ENCODE measurements at regions not wholly inside any gene's neighbourhood (a gene's known extent, or its start where the extent isn't known, plus 50 kb on each side); places are given as distances from the start of the nearest gene placed in this dataset.

DNA sequence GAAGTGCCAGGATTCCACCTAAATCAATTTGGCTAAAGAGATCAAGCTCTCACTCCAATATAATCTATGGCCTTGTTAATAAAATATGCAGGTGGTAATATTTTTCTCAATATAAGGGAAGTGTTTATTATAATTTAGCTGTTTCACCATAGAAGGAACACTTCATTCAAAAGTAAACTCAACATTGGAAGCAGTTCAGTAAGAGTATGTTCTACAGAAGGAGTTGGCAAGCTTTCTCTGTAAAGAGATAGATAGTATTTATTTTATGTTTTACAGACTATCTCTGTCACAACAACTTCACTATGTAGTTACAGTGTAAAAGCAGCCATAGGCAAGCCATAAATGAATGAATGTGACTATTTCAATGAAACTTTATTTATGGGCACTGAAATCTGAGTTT, 313.6 kb upstream of the ANO3 start:
- TF ChIP-seq, protein P1, sequence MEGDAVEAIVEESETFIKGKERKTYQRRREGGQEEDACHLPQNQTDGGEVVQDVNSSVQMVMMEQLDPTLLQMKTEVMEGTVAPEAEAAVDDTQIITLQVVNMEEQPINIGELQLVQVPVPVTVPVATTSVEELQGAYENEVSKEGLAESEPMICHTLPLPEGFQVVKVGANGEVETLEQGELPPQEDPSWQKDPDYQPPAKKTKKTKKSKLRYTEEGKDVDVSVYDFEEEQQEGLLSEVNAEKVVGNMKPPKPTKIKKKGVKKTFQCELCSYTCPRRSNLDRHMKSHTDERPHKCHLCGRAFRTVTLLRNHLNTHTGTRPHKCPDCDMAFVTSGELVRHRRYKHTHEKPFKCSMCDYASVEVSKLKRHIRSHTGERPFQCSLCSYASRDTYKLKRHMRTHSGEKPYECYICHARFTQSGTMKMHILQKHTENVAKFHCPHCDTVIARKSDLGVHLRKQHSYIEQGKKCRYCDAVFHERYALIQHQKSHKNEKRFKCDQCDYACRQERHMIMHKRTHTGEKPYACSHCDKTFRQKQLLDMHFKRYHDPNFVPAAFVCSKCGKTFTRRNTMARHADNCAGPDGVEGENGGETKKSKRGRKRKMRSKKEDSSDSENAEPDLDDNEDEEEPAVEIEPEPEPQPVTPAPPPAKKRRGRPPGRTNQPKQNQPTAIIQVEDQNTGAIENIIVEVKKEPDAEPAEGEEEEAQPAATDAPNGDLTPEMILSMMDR (IDR thresholded peaks at IDR 0.05; ENCODE audit: extremely low read depth, insufficient read depth, missing control alignments): no peak
- in situ Hi-C loops (cut with MboI; ENCODE audit: low pct_unique_long_range_greater_than_20kb, low sequenced_read_pairs, unreplicated experiment): no loop called here
- no peak for DNase-seq (ENCODE audit: low spot score)

DNA sequence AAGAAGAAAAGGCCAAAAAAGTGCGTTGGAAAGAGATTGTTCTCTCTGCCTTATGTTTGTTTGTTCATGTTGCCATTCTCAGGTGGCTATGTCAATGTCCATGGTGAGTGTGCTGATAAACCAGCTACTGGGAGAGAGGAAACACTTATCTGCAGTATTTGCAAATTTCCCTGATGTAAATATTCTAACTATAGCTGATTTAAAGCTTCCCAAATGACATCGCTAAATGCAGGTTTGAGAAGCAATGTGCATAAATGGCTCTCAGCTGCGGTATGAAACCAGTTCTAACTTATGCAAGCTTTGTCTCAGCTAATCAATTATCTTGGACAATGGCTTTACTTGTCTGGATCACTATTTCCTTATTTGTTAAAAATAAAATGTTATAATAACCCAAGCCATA, 312.5 kb upstream of the ANO3 start:
- DNase-seq (ENCODE audit: low spot score): no peak
- in situ Hi-C loops (cut with MboI; ENCODE audit: low pct_unique_long_range_greater_than_20kb, low sequenced_read_pairs, unreplicated experiment): no loop called here
- TF ChIP-seq, protein P1 (IDR thresholded peaks at IDR 0.05; ENCODE audit: extremely low read depth, insufficient read depth, missing control alignments): no peak

DNA sequence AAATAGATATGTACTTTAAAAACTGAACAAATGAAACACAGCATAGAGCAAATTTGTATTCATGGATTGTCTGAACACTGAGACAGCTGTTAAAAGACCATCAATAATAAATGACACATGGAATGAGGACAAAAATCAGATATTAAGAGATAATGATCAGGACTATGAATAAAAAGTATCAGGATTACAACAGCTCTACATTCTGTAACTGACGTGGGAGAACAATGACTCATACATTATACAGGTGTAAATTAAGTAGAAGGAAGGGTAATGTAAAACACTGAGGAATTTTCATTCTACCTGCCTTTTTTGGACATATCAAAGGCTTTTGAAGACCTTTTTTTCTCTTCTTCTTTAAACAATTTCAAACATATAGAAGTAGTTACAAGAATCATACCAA, 310.9 kb upstream of the ANO3 start:
- in situ Hi-C loops (cut with MboI; ENCODE audit: low pct_unique_long_range_greater_than_20kb, low sequenced_read_pairs, unreplicated experiment): no loop called here
- DNase-seq (ENCODE audit: low spot score): no peak
- TF ChIP-seq, protein P1 (IDR thresholded peaks at IDR 0.05; ENCODE audit: extremely low read depth, insufficient read depth, missing control alignments): no peak

DNA sequence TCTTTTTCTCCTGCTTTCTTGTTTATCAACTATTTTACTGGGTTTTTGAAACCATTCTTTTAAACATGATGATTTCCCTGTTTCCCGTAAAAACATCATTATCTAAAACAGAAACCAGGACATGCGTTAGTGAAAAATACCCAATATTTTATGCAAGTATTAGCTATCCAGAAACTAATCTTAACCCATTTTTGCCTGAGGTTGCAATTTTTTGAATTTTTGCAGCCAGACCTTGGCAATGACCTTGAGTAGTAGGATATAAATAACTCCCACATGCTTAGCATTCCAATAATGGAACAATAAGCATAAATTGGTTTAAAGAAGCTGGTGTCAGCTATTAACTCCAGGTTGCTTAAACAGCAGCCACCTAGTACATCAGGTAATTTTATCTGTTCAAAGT, 308.9 kb upstream of the ANO3 start:
- in situ Hi-C loops (cut with MboI; ENCODE audit: low pct_unique_long_range_greater_than_20kb, low sequenced_read_pairs, unreplicated experiment): no loop called here
- no peak for DNase-seq (ENCODE audit: low spot score)

DNA sequence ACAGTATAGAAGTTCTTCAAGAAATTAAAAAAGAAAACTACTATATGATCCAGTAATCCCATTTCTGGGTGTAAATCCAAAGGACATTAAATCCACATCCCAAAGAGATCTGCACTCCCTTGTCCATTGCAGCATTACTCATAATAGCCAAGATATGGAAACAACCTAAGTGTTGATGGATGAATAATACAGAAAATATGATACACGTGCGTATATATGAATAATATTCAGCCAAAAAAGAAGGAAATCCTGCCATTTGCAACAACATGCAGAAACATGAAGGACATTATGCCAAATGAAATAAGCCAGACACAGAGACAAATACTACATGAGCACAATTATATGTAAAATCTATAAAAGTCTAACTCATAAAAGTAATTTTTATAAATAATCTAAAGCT, 306.3 kb upstream of the ANO3 start:
- TF ChIP-seq, protein P1 (IDR thresholded peaks at IDR 0.05; ENCODE audit: extremely low read depth, insufficient read depth, missing control alignments): no peak
- in situ Hi-C loops (cut with MboI; ENCODE audit: low pct_unique_long_range_greater_than_20kb, low sequenced_read_pairs, unreplicated experiment): no loop called here
- DNase-seq (ENCODE audit: low spot score): no peak

More for the DNA sequence above, 308.9 kb upstream of the ANO3 start:
- TF ChIP-seq, protein P1 (IDR thresholded peaks at IDR 0.05; ENCODE audit: extremely low read depth, insufficient read depth, missing control alignments): no peak

DNA sequence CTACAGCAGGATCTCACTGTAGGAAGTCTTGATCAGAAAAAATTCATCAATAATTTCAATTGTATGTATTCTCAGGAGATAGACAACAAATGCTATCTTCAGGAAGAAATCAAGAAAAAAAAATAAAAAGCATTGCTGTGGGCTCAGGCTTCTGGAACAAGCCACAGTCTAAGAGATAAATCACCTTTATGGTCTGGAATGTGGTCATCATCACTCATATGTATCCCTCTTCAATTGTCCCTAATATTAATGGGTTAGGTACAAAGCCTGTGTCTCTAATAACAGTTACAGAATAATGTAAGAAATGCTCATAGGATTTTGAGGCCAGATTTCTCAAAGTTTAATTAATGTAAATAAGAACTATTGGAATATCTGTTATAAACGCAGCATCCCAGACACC, 305.9 kb upstream of the ANO3 start:
- in situ Hi-C loops (cut with MboI; ENCODE audit: low pct_unique_long_range_greater_than_20kb, low sequenced_read_pairs, unreplicated experiment): no loop called here
- DNase-seq (ENCODE audit: low spot score): no peak
- TF ChIP-seq, protein P1 (IDR thresholded peaks at IDR 0.05; ENCODE audit: extremely low read depth, insufficient read depth, missing control alignments): no peak

DNA sequence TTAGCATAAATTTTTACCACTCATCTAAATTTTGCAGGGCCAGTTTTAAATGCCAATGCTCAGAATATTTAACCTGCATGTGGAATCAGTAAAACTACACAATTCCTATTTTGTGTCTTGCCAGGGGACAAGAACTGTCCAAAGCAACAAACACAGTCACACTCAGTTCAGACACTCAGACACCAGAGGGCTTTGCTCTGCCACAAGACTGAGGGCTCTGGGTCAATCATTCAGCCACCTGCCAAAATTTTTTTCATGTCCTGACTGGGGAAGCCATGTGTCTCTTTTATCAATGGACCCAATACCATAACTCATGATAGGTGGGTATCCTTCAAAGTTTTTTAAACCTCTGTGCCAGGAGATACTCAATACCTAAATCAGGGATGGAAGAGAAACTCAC, 304.0 kb upstream of the ANO3 start:
- DNase-seq (ENCODE audit: low spot score): no peak
- in situ Hi-C loops (cut with MboI; ENCODE audit: low pct_unique_long_range_greater_than_20kb, low sequenced_read_pairs, unreplicated experiment): no loop called here
- TF ChIP-seq, protein P1 (IDR thresholded peaks at IDR 0.05; ENCODE audit: extremely low read depth, insufficient read depth, missing control alignments): no peak
